ENCODE measurements at regions not wholly inside any gene's neighbourhood (a gene's known extent, or its start where the extent isn't known, plus 50 kb on each side); places are given as distances from the start of the nearest gene placed in this dataset.

- no peak for TF ChIP-seq POLR2A (IDR thresholded peaks at IDR 0.05; ENCODE audit: low read depth, low read length)
- DNase-seq (ENCODE audit: insufficient read length, low spot score) = peak; percentile 18
- peak; percentile 83 for FAIRE-seq
Measured at GRCh38 chr12:5379749-5380496, 52.0 kb upstream of the NTF3 start.
